ENCODE measurements at regions not wholly inside any gene's neighbourhood (a gene's known extent, or its start where the extent isn't known, plus 50 kb on each side); places are given as distances from the start of the nearest gene placed in this dataset.

- no peaks in the 10 kb centered on the region for H3K4me1 ChIP-seq
- H3K36me3 Mint-ChIP-seq (ENCODE audit: insufficient read depth, unreplicated experiment): no peaks in the 10 kb centered on the region
- no peak for DNase-seq
- no peak overlapping the region for H3K27ac Mint-ChIP-seq (ENCODE audit: unreplicated experiment)
- H3K36me3 ChIP-seq (ENCODE audit: control insufficient read depth, insufficient read depth, low read length): no peaks in the 10 kb centered on the region
- H3K4me3 ChIP-seq (ENCODE audit: low read depth, low read length): no peak overlapping the region
- intact Hi-C loops (cut with micrococcal nuclease; ENCODE audit: unreplicated experiment): no loop called here
- H3K4me3 Mint-ChIP-seq (ENCODE audit: unreplicated experiment): no peak overlapping the region
- CTCF ChIA-PET: no interaction called here
- no peak for TF ChIP-seq CTCF (IDR thresholded peaks at IDR 0.05; ENCODE audit: insufficient read depth in 1 of 2, low read depth in 1 of 2, low read length in 1 of 2, severe bottlenecking in 1 of 2, unreplicated experiment in 1 of 2)
- no TSS peak for BruUV-seq (replicated peaks)
- H3K27me3 Mint-ChIP-seq (ENCODE audit: insufficient read depth, unreplicated experiment): no peaks in the 10 kb centered on the region
- no peaks in the 10 kb centered on the region for H3K4me1 Mint-ChIP-seq (ENCODE audit: low read depth, unreplicated experiment)
- 0 out of 2 replicates have a peak, but pooled peaks cover 8% of the 10 kb centered on the region for H3K9me3 ChIP-seq
- H3K27me3 ChIP-seq (replicated peaks; ENCODE audit: control insufficient read depth, insufficient read depth, low read length): no peaks in the 10 kb centered on the region
- H3K9me3 Mint-ChIP-seq (ENCODE audit: unreplicated experiment): peaks cover 56% of the 10 kb centered on the region
- POLR2A ChIA-PET: no interaction called here
Observed at GRCh38 chr15:26374806-26375205, 398.1 kb downstream of the GABRB3 start.

- no peak overlapping the region for H3K27ac Mint-ChIP-seq (ENCODE audit: unreplicated experiment)
- H3K4me1 Mint-ChIP-seq (ENCODE audit: low read depth, unreplicated experiment): no peaks in the 10 kb centered on the region
- Histone ChIP-seq H3K27me3 (replicated peaks; ENCODE audit: control insufficient read depth, insufficient read depth, low read length) (no peaks in the 10 kb centered on the region), H3K4me1 (no peaks in the 10 kb centered on the region), H3K36me3 (ENCODE audit: control insufficient read depth, insufficient read depth, low read length) (no peaks in the 10 kb centered on the region), H3K4me3 (ENCODE audit: low read depth, low read length) (no peak overlapping the region), H3K9me3 (peaks cover 8% of the 10 kb centered on the region; the same call in 1 of the 2 replicates)
- no peaks in the 10 kb centered on the region for H3K27me3 Mint-ChIP-seq (ENCODE audit: insufficient read depth, unreplicated experiment)
- ChIA-PET CTCF (no interaction called here), POLR2A (no interaction called here)
- H3K4me3 Mint-ChIP-seq (ENCODE audit: unreplicated experiment): no peak overlapping the region
- intact Hi-C loops (cut with micrococcal nuclease; ENCODE audit: unreplicated experiment): no loop called here
- no peak for DNase-seq
- BruUV-seq (replicated peaks): no TSS peak
- H3K36me3 Mint-ChIP-seq (ENCODE audit: insufficient read depth, unreplicated experiment): no peaks in the 10 kb centered on the region
- no peak for TF ChIP-seq CTCF (IDR thresholded peaks at IDR 0.05; ENCODE audit: insufficient read depth in 1 of 2, low read depth in 1 of 2, low read length in 1 of 2, severe bottlenecking in 1 of 2, unreplicated experiment in 1 of 2)
- peaks cover 42% of the 10 kb centered on the region for H3K9me3 Mint-ChIP-seq (ENCODE audit: unreplicated experiment)
Observed at GRCh38 chr15:26372706-26373105, 400.2 kb downstream of the GABRB3 start.

GRCh38 chr15:26365077-26365476, 407.8 kb downstream of the GABRB3 start:
- H3K27ac Mint-ChIP-seq (ENCODE audit: unreplicated experiment): no peak overlapping the region
- no peaks in the 10 kb centered on the region for H3K4me1 Mint-ChIP-seq (ENCODE audit: low read depth, unreplicated experiment)
- DNase-seq: no peak
- no peak for TF ChIP-seq CTCF (IDR thresholded peaks at IDR 0.05; ENCODE audit: insufficient read depth in 1 of 2, low read depth in 1 of 2, low read length in 1 of 2, severe bottlenecking in 1 of 2, unreplicated experiment in 1 of 2)
- Histone ChIP-seq H3K4me1 (no peaks in the 10 kb centered on the region), H3K27me3 (replicated peaks; ENCODE audit: control insufficient read depth, insufficient read depth, low read length) (no peaks in the 10 kb centered on the region), H3K4me3 (ENCODE audit: low read depth, low read length) (no peak overlapping the region), H3K9me3 (no peaks in the 10 kb centered on the region; the same call in 1 of the 2 replicates), H3K36me3 (ENCODE audit: control insufficient read depth, insufficient read depth, low read length) (no peaks in the 10 kb centered on the region)
- CTCF ChIA-PET: no interaction called here
- H3K9me3 Mint-ChIP-seq (ENCODE audit: unreplicated experiment): peaks cover 19% of the 10 kb centered on the region
- POLR2A ChIA-PET: no interaction called here
- H3K36me3 Mint-ChIP-seq (ENCODE audit: insufficient read depth, unreplicated experiment): no peaks in the 10 kb centered on the region
- no peak overlapping the region for H3K4me3 Mint-ChIP-seq (ENCODE audit: unreplicated experiment)
- no TSS peak for BruUV-seq (replicated peaks)
- H3K27me3 Mint-ChIP-seq (ENCODE audit: insufficient read depth, unreplicated experiment): peaks cover 2% of the 10 kb centered on the region
- intact Hi-C loops (cut with micrococcal nuclease; ENCODE audit: unreplicated experiment): no loop called here

Data from Caco-2 (cell line).